Endothelial cell of umbilical vein (primary cell): ENCODE measurements at regions not wholly inside any gene's neighbourhood (a gene's known extent, or its start where the extent isn't known, plus 50 kb on each side); places are given as distances from the start of the nearest gene placed in this dataset.

ENCODE experiments used
- BruUV-seq: library from RNA; stranded (reverse); fragments of 400-500 nt; replicated peaks from 2 replicates; lab custom pipeline; 2021; lab: Mats Ljungman, UMichigan
- CTCF ChIA-PET: fragments of 300-600, 350-600 bp; sonication (Branson Sonifier 250); formaldehyde crosslinking; loops from one replicate; lab custom pipeline; 2021; ENCODE audit warnings: antibody characterized with exemption, inconsistent platforms; lab: Charles Lee
- POLR2A ChIA-PET: fragments of 300-600, 350-600 bp; sonication (Branson Sonifier 250); formaldehyde crosslinking; loops from one replicate; lab custom pipeline; 2021; ENCODE audit warnings: antibody characterized with exemption, inconsistent platforms; lab: Charles Lee
- DNase-seq: peaks from one replicate; pipeline ENCODE4 v3.0.0-alpha.2; 2011; ENCODE audit warnings: low read depth, low spot score
- FAIRE-seq: peaks from 2 replicates; lab custom pipeline; 2011; peaks lifted over from hg19 to GRCh38; lab: Jason Lieb, UNC
- H2AFZ ChIP-seq: 2 replicates; pipeline ENCODE4 v1.6.0; 2012; ENCODE audit warnings: low read depth, low read length, control low read depth, inconsistent platforms
- H3K27ac ChIP-seq: 2 replicates; pipeline ENCODE4 v1.5.1; 2011; ENCODE audit warnings: low read depth, mild to moderate bottlenecking, control low read depth, low read length, moderate library complexity; ENCODE audit not compliant: insufficient read depth
- H3K27me3 ChIP-seq, 2 experiments: 2 replicates each; pipeline versions ENCODE4 v1.6.0 to v1.6.1; 2011; ENCODE audit warnings: low read length in 2 of 2, mixed read lengths in 1 of 2; ENCODE audit not compliant: control insufficient read depth in 2 of 2, insufficient read depth in 2 of 2
- H3K36me3 ChIP-seq, 2 experiments: 2 replicates in 1 of 2; 3 replicates in 1 of 2; pipeline ENCODE4 v1.5.1; 2011; ENCODE audit warnings: low read length in 2 of 2, mild to moderate bottlenecking in 1 of 2, moderate library complexity in 1 of 2; ENCODE audit not compliant: control insufficient read depth in 2 of 2, insufficient read depth in 2 of 2; ENCODE audit errors: extremely low read depth in 1 of 2
- H3K4me1 ChIP-seq: 3 replicates; pipeline ENCODE4 v1.5.1; 2011; ENCODE audit warnings: mild to moderate bottlenecking, low read length; ENCODE audit not compliant: control insufficient read depth, insufficient read depth; ENCODE audit errors: extremely low read depth
- H3K4me2 ChIP-seq: 2 replicates; pipeline ENCODE4 v1.6.1; 2011; ENCODE audit warnings: low read length, control low read depth, mixed read lengths; ENCODE audit not compliant: insufficient read depth
- H3K4me3 ChIP-seq, 3 experiments: fragments of 200-600 bp in 1 of 3; sonication (generic), shearing (Covaris generic) in 1 of 3; replicated peaks in 1 of 3; 2 replicates each; pipeline ENCODE4 v1.5.1; 2011 to 2016; ENCODE audit warnings: control low read depth in 3 of 3, low read length in 3 of 3, mild to moderate bottlenecking in 2 of 3, inconsistent platforms in 1 of 3, low read depth in 1 of 3, moderate library complexity in 1 of 3; ENCODE audit not compliant: insufficient read depth in 1 of 3
- H3K79me2 ChIP-seq: 2 replicates; pipeline ENCODE4 v1.6.0; 2012; ENCODE audit warnings: low read length, inconsistent platforms; ENCODE audit not compliant: control insufficient read depth, insufficient read depth
- H3K9ac ChIP-seq: replicated peaks from 2 replicates; pipeline ENCODE3; 2011; ENCODE audit warnings: low read length, control low read depth; ENCODE audit not compliant: insufficient read depth; ENCODE audit errors: extremely low read depth
- H3K9me1 ChIP-seq: replicated peaks from 3 replicates; pipeline ENCODE4 v1.6.0; 2011; ENCODE audit warnings: mild to moderate bottlenecking, low read length; ENCODE audit not compliant: control insufficient read depth, insufficient read depth; ENCODE audit errors: extremely low read depth
- H3K9me3 ChIP-seq: replicated peaks from 2 replicates; pipeline ENCODE4 v1.5.1; 2012; ENCODE audit warnings: low read length, inconsistent platforms; ENCODE audit not compliant: control insufficient read depth, insufficient read depth
- H4K20me1 ChIP-seq: replicated peaks from 2 replicates; pipeline ENCODE3; 2011; ENCODE audit warnings: mild to moderate bottlenecking, low read length; ENCODE audit not compliant: control insufficient read depth, insufficient read depth; ENCODE audit errors: extremely low read depth
- EZH2 ChIP-seq: IDR thresholded peaks from 2 replicates; pipeline ENCODE4 v1.6.1; 2012; ENCODE audit warnings: borderline replicate concordance, low read depth, mild to moderate bottlenecking, moderate library complexity, low read length, inconsistent platforms; ENCODE audit not compliant: severe bottlenecking
- FOS ChIP-seq: IDR thresholded peaks from 2 replicates; pipeline ENCODE4 v1.6.1; 2011; ENCODE audit warnings: mild to moderate bottlenecking, low read length, moderate library complexity, borderline replicate concordance; ENCODE audit not compliant: insufficient read depth
- GATA2 ChIP-seq: IDR thresholded peaks from 2 replicates; pipeline ENCODE4 v1.7.0; 2011; ENCODE audit warnings: low read depth, mild to moderate bottlenecking, moderate library complexity, mixed read lengths, low read length; ENCODE audit not compliant: insufficient read length, insufficient read depth
- JUN ChIP-seq: IDR thresholded peaks from 2 replicates; pipeline ENCODE4 v1.6.1; 2011; ENCODE audit warnings: borderline replicate concordance, low read depth; ENCODE audit not compliant: insufficient read length, insufficient read depth
- MYC ChIP-seq: IDR thresholded peaks from one replicate; pipeline ENCODE4 v1.6.1; 2011; ENCODE audit warnings: mild to moderate bottlenecking, low read depth, low read length
- POLR2A ChIP-seq: IDR thresholded peaks from 2 replicates; pipeline ENCODE4 v1.6.1; 2012; ENCODE audit warnings: low read depth, mild to moderate bottlenecking, control low read depth, low read length
- POLR2AphosphoS5 ChIP-seq: IDR thresholded peaks from 2 replicates; pipeline ENCODE4 v1.6.1; 2012; ENCODE audit warnings: low read depth, mild to moderate bottlenecking, control low read depth, low read length, moderate library complexity; ENCODE audit not compliant: insufficient read depth
- dilution Hi-C: fragments of 300-500 bp; cut with MboI; formaldehyde crosslinking; loops from one replicate; pipeline ENCODE4 v1.15.0; 2019; ENCODE audit warnings: low sequenced_read_pairs; ENCODE audit not compliant: extremely low pct_ligation_motif_present
- intact Hi-C: fragments of 100-400 bp; cut with micrococcal nuclease; formaldehyde crosslinking; loops from one replicate; pipeline ENCODE4 v1.10.0; 2022
- TF ChIP-seq, protein P1 (sequence below), 2 donors: IDR thresholded peaks; 1 replicate in 1 of 2; 2 replicates in 1 of 2; pipeline ENCODE4 v1.5.1; 2011; ENCODE audit warnings: low read length in 2 of 2, mild to moderate bottlenecking in 2 of 2, moderate library complexity in 2 of 2, control low read depth in 1 of 2, inconsistent platforms in 1 of 2, low read depth in 1 of 2; ENCODE audit not compliant: insufficient read depth in 1 of 2; ENCODE audit errors: extremely low read depth in 1 of 2
- TF ChIP-seq, protein P2 (sequence below): IDR thresholded peaks from 2 replicates; pipeline ENCODE4 v1.6.1; 2011; ENCODE audit not compliant: insufficient read depth, insufficient read length

DNA sequence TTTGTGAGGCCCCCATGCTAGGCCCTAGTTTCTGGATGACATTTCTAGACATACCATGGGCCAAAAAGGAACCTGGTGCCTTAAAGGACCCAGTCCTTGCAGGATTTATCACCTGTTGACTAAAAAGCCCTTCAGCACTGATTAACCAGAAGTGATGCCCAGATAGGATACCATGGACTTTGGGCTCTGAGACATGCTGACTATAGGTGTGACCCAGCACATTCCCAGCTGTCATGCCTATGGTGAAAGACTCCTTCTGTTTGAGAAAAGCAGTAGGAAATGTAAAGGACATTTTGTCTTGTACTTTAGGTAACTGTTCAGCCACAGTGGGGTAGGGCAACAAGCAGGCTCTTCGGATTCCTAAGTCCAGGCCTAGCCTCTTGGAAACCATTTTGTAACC is 724.2 kb downstream of the CD109 start:
- dilution Hi-C loops = no loop called here
- Histone ChIP-seq H3K9me1 (no peaks in the 10 kb centered on the region), H2AFZ (no peak overlapping the region), H3K4me3 (no peak overlapping the region), H3K4me2 (no peak overlapping the region), H3K27ac (no peak overlapping the region), H3K9ac (no peak overlapping the region), H3K4me1 (no peaks in the 10 kb centered on the region), H3K27me3 (no peaks in the 10 kb centered on the region), H4K20me1 (no peaks in the 10 kb centered on the region), H3K79me2 (no peaks in the 10 kb centered on the region), H3K9me3 (no peaks in the 10 kb centered on the region), H3K36me3 (no peaks in the 10 kb centered on the region)
- intact Hi-C loops = no loop called here
- TF ChIP-seq EZH2 (no peak), POLR2A (no peak), GATA2 (no peak), MYC (no peak), JUN (no peak), FOS (no peak), POLR2AphosphoS5 (no peak)
- TF ChIP-seq, protein P1, sequence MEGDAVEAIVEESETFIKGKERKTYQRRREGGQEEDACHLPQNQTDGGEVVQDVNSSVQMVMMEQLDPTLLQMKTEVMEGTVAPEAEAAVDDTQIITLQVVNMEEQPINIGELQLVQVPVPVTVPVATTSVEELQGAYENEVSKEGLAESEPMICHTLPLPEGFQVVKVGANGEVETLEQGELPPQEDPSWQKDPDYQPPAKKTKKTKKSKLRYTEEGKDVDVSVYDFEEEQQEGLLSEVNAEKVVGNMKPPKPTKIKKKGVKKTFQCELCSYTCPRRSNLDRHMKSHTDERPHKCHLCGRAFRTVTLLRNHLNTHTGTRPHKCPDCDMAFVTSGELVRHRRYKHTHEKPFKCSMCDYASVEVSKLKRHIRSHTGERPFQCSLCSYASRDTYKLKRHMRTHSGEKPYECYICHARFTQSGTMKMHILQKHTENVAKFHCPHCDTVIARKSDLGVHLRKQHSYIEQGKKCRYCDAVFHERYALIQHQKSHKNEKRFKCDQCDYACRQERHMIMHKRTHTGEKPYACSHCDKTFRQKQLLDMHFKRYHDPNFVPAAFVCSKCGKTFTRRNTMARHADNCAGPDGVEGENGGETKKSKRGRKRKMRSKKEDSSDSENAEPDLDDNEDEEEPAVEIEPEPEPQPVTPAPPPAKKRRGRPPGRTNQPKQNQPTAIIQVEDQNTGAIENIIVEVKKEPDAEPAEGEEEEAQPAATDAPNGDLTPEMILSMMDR (IDR thresholded peaks at IDR 0.05; ENCODE audit: extremely low read depth in 1 of 2, insufficient read depth in 1 of 2, low read depth in 1 of 2, low read length in 2 of 2) = no peak
- TF ChIP-seq, protein P2, sequence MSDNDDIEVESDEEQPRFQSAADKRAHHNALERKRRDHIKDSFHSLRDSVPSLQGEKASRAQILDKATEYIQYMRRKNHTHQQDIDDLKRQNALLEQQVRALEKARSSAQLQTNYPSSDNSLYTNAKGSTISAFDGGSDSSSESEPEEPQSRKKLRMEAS = no peak
- FAIRE-seq = no peak
- no peak for DNase-seq
- POLR2A ChIA-PET = no interaction called here
- BruUV-seq = no TSS peak
- CTCF ChIA-PET = no interaction called here
